GM13977 (cell line): ENCODE measurements at regions not wholly inside any gene's neighbourhood (a gene's known extent, or its start where the extent isn't known, plus 50 kb on each side); places are given as distances from the start of the nearest gene placed in this dataset.

Source experiments
- DNase-seq: peaks from one replicate; pipeline ENCODE4 v3.0.0; 2012; ENCODE audit warnings: low spot score
- CTCF ChIP-seq: IDR thresholded peaks from 2 replicates; pipeline ENCODE4 v1.5.1; 2012; ENCODE audit warnings: mild to moderate bottlenecking, control low read depth; ENCODE audit not compliant: insufficient read depth; ENCODE audit errors: extremely low read depth, missing control alignments
- in situ Hi-C: fragments of 300-500 bp; cut with MboI; formaldehyde crosslinking; loops from one replicate; pipeline ENCODE4 v1.12.0; 2022; ENCODE audit warnings: low sequenced_read_pairs, low pct_unique_long_range_greater_than_20kb, mixed read lengths, inconsistent platforms; ENCODE audit not compliant: unreplicated experiment

GRCh38 chr5:58113172-58113571, 346.7 kb downstream of the PLK2 start:
- no peak for TF ChIP-seq CTCF
- in situ Hi-C loops, result no loop called here

GRCh38 chr5:58108511-58108910, 351.4 kb downstream of the PLK2 start:
- no peak for TF ChIP-seq CTCF
- in situ Hi-C loops, result no loop called here
- DNase-seq, result no peak

More at GRCh38 chr5:58113172-58113571, 346.7 kb downstream of the PLK2 start:
- DNase-seq, result no peak

- TF ChIP-seq CTCF, result no peak
- in situ Hi-C loops, result no loop called here
- no peak for DNase-seq
Measured at GRCh38 chr5:58107704-58108103, 352.2 kb downstream of the PLK2 start.

- in situ Hi-C loops, result no loop called here
Measured at GRCh38 chr5:58106754-58107410, 353.0 kb downstream of the PLK2 start.

GRCh38 chr5:58105836-58106235, 354.1 kb downstream of the PLK2 start:
- no peak for TF ChIP-seq CTCF
- in situ Hi-C loops, result no loop called here
- DNase-seq, result no peak

More at GRCh38 chr5:58106754-58107410, 353.0 kb downstream of the PLK2 start:
- DNase-seq, result no peak
- no peak for TF ChIP-seq CTCF

GRCh38 chr5:58099257-58099656, 360.6 kb downstream of the PLK2 start:
- DNase-seq, result no peak
- no peak for TF ChIP-seq CTCF
- in situ Hi-C loops, result no loop called here
